Fibroblast of lung (primary cell): ENCODE measurements at regions not wholly inside any gene's neighbourhood (a gene's known extent, or its start where the extent isn't known, plus 50 kb on each side); places are given as distances from the start of the nearest gene placed in this dataset.

Source experiments
- DNase-seq, 2 donors: peaks; one replicate each; pipeline versions ENCODE4 v3.0.0 to v3.0.0-alpha.2; 2010; ENCODE audit warnings: low read depth in 2 of 2
- H2AFZ ChIP-seq: 2 replicates; pipeline ENCODE4 v1.5.1; 2012; ENCODE audit warnings: low read length, control low read depth, inconsistent platforms
- H3K27ac ChIP-seq: 2 replicates; pipeline ENCODE4 v1.5.1; 2011; ENCODE audit warnings: low read length, control low read depth; ENCODE audit not compliant: insufficient read depth
- H3K27me3 ChIP-seq: 2 replicates; pipeline ENCODE4 v1.5.1; 2011; ENCODE audit warnings: mild to moderate bottlenecking, low read length; ENCODE audit not compliant: control insufficient read depth, insufficient read depth
- H3K36me3 ChIP-seq: 2 replicates; pipeline ENCODE4 v1.5.1; 2011; ENCODE audit warnings: low read length; ENCODE audit not compliant: control insufficient read depth, insufficient read depth
- H3K4me1 ChIP-seq: 2 replicates; pipeline ENCODE4 v1.5.1; 2011; ENCODE audit warnings: low read length; ENCODE audit not compliant: control insufficient read depth, insufficient read depth; ENCODE audit errors: extremely low read depth
- H3K4me2 ChIP-seq: 2 replicates; pipeline ENCODE4 v1.5.1; 2011; ENCODE audit warnings: low read length, control low read depth; ENCODE audit not compliant: insufficient read depth; ENCODE audit errors: extremely low read depth
- H3K4me3 ChIP-seq, 4 experiments: fragments of 200-600 bp in 1 of 4; sonication (generic) in 1 of 4; replicated peaks in 1 of 4; 2 replicates each; pipeline ENCODE4 v1.5.1; 2011 to 2016; ENCODE audit warnings: low read length in 4 of 4, low read depth in 3 of 4, mild to moderate bottlenecking in 3 of 4, control low read depth in 2 of 4, inconsistent platforms in 1 of 4, mixed read lengths in 1 of 4; ENCODE audit not compliant: insufficient read depth in 1 of 4; ENCODE audit errors: control extremely low read depth in 1 of 4
- H3K79me2 ChIP-seq: 2 replicates; pipeline ENCODE4 v1.5.1; 2012; ENCODE audit warnings: mild to moderate bottlenecking, low read length, inconsistent platforms; ENCODE audit not compliant: control insufficient read depth, insufficient read depth
- H3K9ac ChIP-seq: 2 replicates; pipeline ENCODE4 v1.5.1; 2011; ENCODE audit warnings: mild to moderate bottlenecking, low read length, control low read depth; ENCODE audit not compliant: insufficient read depth
- H3K9me3 ChIP-seq: 2 replicates; pipeline ENCODE4 v1.5.1; 2012; ENCODE audit warnings: low read depth, low read length; ENCODE audit not compliant: control insufficient read depth, insufficient read depth
- H4K20me1 ChIP-seq: 2 replicates; pipeline ENCODE4 v1.5.1; 2011; ENCODE audit warnings: low read length; ENCODE audit not compliant: control insufficient read depth, insufficient read depth; ENCODE audit errors: extremely low read depth
- EZH2 ChIP-seq: IDR thresholded peaks from 2 replicates; pipeline ENCODE4 v1.5.1; 2012; ENCODE audit warnings: low read length, control low read depth, mild to moderate bottlenecking; ENCODE audit errors: missing control alignments
- TF ChIP-seq, protein P1 (sequence below), 2 donors: IDR thresholded peaks in 1 of 2; conservative IDR thresholded peaks in 1 of 2; 1 replicate in 1 of 2; 2 replicates in 1 of 2; pipeline ENCODE4 v1.5.1; 2011 to 2012; ENCODE audit warnings: low read length in 2 of 2, control low read depth in 1 of 2, inconsistent platforms in 1 of 2, low read depth in 1 of 2, mild to moderate bottlenecking in 1 of 2

GRCh38 chr12:124075841-124076240, 102.8 kb downstream of the ZNF664 start:
- Histone ChIP-seq H3K4me2 (no peak overlapping the region), H3K9ac (no peak overlapping the region)

GRCh38 chr12:124077701-124078100, 104.7 kb downstream of the ZNF664 start:
- Histone ChIP-seq H3K36me3 (no peaks in the 10 kb centered on the region), H3K9ac (no peak overlapping the region)
- DNase-seq, result no peak

More at GRCh38 chr12:124075841-124076240, 102.8 kb downstream of the ZNF664 start:
- TF ChIP-seq, protein P1, sequence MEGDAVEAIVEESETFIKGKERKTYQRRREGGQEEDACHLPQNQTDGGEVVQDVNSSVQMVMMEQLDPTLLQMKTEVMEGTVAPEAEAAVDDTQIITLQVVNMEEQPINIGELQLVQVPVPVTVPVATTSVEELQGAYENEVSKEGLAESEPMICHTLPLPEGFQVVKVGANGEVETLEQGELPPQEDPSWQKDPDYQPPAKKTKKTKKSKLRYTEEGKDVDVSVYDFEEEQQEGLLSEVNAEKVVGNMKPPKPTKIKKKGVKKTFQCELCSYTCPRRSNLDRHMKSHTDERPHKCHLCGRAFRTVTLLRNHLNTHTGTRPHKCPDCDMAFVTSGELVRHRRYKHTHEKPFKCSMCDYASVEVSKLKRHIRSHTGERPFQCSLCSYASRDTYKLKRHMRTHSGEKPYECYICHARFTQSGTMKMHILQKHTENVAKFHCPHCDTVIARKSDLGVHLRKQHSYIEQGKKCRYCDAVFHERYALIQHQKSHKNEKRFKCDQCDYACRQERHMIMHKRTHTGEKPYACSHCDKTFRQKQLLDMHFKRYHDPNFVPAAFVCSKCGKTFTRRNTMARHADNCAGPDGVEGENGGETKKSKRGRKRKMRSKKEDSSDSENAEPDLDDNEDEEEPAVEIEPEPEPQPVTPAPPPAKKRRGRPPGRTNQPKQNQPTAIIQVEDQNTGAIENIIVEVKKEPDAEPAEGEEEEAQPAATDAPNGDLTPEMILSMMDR (conservative IDR thresholded peaks at IDR 0.05 in 1 of 2, IDR thresholded peaks at IDR 0.05 in 1 of 2; ENCODE audit: low read depth in 1 of 2, low read length in 2 of 2), result no peak
- no peak for TF ChIP-seq EZH2
- no peak overlapping the region for H2AFZ ChIP-seq
- H3K9me3 ChIP-seq, result no peaks in the 10 kb centered on the region
- H3K79me2 ChIP-seq, result no peaks in the 10 kb centered on the region
- H3K4me1 ChIP-seq, result no peaks in the 10 kb centered on the region
- no peak for DNase-seq
- no peaks in the 10 kb centered on the region for H4K20me1 ChIP-seq
- no peak overlapping the region for H3K4me3 ChIP-seq
- no peak overlapping the region for H3K27ac ChIP-seq
- no peaks in the 10 kb centered on the region for H3K36me3 ChIP-seq
- no peaks in the 10 kb centered on the region for H3K27me3 ChIP-seq

GRCh38 chr12:124078800-124079199, 105.8 kb downstream of the ZNF664 start:
- no peaks in the 10 kb centered on the region for H3K27me3 ChIP-seq
- H4K20me1 ChIP-seq, result no peaks in the 10 kb centered on the region
- no peaks in the 10 kb centered on the region for H3K36me3 ChIP-seq
- no peak overlapping the region for H3K4me2 ChIP-seq
- H3K27ac ChIP-seq, result no peak overlapping the region
- no peak for DNase-seq
- H3K4me1 ChIP-seq, result no peaks in the 10 kb centered on the region
- no peaks in the 10 kb centered on the region for H3K9me3 ChIP-seq
- H3K9ac ChIP-seq, result no peak overlapping the region
- no peak overlapping the region for H2AFZ ChIP-seq
- no peaks in the 10 kb centered on the region for H3K79me2 ChIP-seq
- H3K4me3 ChIP-seq, result no peak overlapping the region
- TF ChIP-seq, protein P1 (conservative IDR thresholded peaks at IDR 0.05 in 1 of 2, IDR thresholded peaks at IDR 0.05 in 1 of 2; ENCODE audit: low read depth in 1 of 2, low read length in 2 of 2), result no peak
- TF ChIP-seq EZH2, result no peak

More at GRCh38 chr12:124077701-124078100, 104.7 kb downstream of the ZNF664 start:
- H3K27ac ChIP-seq, result no peak overlapping the region
- H3K79me2 ChIP-seq, result no peaks in the 10 kb centered on the region
- no peaks in the 10 kb centered on the region for H3K27me3 ChIP-seq
- TF ChIP-seq, protein P1 (conservative IDR thresholded peaks at IDR 0.05 in 1 of 2, IDR thresholded peaks at IDR 0.05 in 1 of 2; ENCODE audit: low read depth in 1 of 2, low read length in 2 of 2), result no peak
- TF ChIP-seq EZH2, result no peak
- H3K4me2 ChIP-seq, result no peak overlapping the region
- no peaks in the 10 kb centered on the region for H4K20me1 ChIP-seq
- H3K9me3 ChIP-seq, result no peaks in the 10 kb centered on the region
- no peak overlapping the region for H2AFZ ChIP-seq
- H3K4me3 ChIP-seq, result no peak overlapping the region
- H3K4me1 ChIP-seq, result no peaks in the 10 kb centered on the region
